CD4-positive, alpha-beta T cell treated with Interleukin-12 subunit alpha and Interleukin-12 subunit beta, for 1 hour (primary cell): ENCODE measurements at regions not wholly inside any gene's neighbourhood (a gene's known extent, or its start where the extent isn't known, plus 50 kb on each side); places are given as distances from the start of the nearest gene placed in this dataset.
"Not testable (repeated sequence)": the region's sequence is repeated elsewhere in the genome, so short reads cannot be mapped to it uniquely, and the experiment has no call there.

ENCODE experiments used
- DNase-seq: peaks from one replicate; pipeline ENCODE4 v3.0.0-alpha.2; 2020

GRCh38 chr5:99243111-99243510 lies 314.3 kb upstream of the CHD1 start:
- no peak for DNase-seq

GRCh38 chr5:99239826-99240360 lies 311.1 kb upstream of the CHD1 start:
- DNase-seq: no peak

GRCh38 chr5:99191206-99191745 lies 262.5 kb upstream of the CHD1 start:
- no peak for DNase-seq

- no peak for DNase-seq
Observed at GRCh38 chr5:99187611-99188010, 258.8 kb upstream of the CHD1 start.

GRCh38 chr5:99179206-99179605 lies 250.4 kb upstream of the CHD1 start:
- DNase-seq: no peak

GRCh38 chr5:99177796-99178195 lies 249.0 kb upstream of the CHD1 start:
- no peak for DNase-seq

- DNase-seq: no peak
Observed at GRCh38 chr5:99176186-99176585, 247.4 kb upstream of the CHD1 start.

GRCh38 chr5:99169309-99169708 lies 240.5 kb upstream of the CHD1 start:
- no peak for DNase-seq

- not testable (repeated sequence) for DNase-seq
Observed at GRCh38 chr5:99161538-99161937, 232.7 kb upstream of the CHD1 start.

- DNase-seq: no peak
Observed at GRCh38 chr5:99156688-99157087, 227.9 kb upstream of the CHD1 start.

GRCh38 chr5:99143283-99143795 lies 214.5 kb upstream of the CHD1 start:
- not testable (repeated sequence) for DNase-seq

GRCh38 chr5:99141534-99142128 lies 212.8 kb upstream of the CHD1 start:
- DNase-seq: no peak

GRCh38 chr5:99138911-99139310 lies 210.1 kb upstream of the CHD1 start:
- no peak for DNase-seq

GRCh38 chr5:99133921-99134320 lies 205.1 kb upstream of the CHD1 start:
- DNase-seq: no peak

GRCh38 chr5:99129768-99130501 lies 201.1 kb upstream of the CHD1 start:
- no peak for DNase-seq

- no peak for DNase-seq
Observed at GRCh38 chr5:99122976-99123375, 194.2 kb upstream of the CHD1 start.

GRCh38 chr5:99119326-99119725 lies 190.5 kb upstream of the CHD1 start:
- no peak for DNase-seq

GRCh38 chr5:99116526-99116925 lies 187.7 kb upstream of the CHD1 start:
- no peak for DNase-seq

GRCh38 chr5:99109894-99110293 lies 181.1 kb upstream of the CHD1 start:
- DNase-seq: no peak

GRCh38 chr5:99105216-99105615 lies 176.4 kb upstream of the CHD1 start:
- no peak for DNase-seq

GRCh38 chr5:99104538-99105132 lies 175.8 kb upstream of the CHD1 start:
- DNase-seq: peak; percentile 23

- no peak for DNase-seq
Observed at GRCh38 chr5:99102073-99102697, 173.4 kb upstream of the CHD1 start.

GRCh38 chr5:99099691-99100090 lies 170.9 kb upstream of the CHD1 start:
- DNase-seq: no peak
